HG02588 (cell line): ENCODE measurements at regions not wholly inside any gene's neighbourhood (a gene's known extent, or its start where the extent isn't known, plus 50 kb on each side); places are given as distances from the start of the nearest gene placed in this dataset.
A peak's percentile ranks its signal among the peaks of the same experiment; 100 is the strongest.

Source experiments
- ATAC-seq: cut with Tn5 transposase; IDR thresholded peaks from one replicate; pipeline ENCODE4 v1.9.1; 2021; ENCODE audit warnings: mild to moderate bottlenecking, moderate library complexity; ENCODE audit not compliant: unreplicated experiment

- ATAC-seq, result no peak
Observed at GRCh38 chr12:45665941-45666340, 63.6 kb upstream of the ARID2 start.

GRCh38 chr12:45666396-45666795, 63.1 kb upstream of the ARID2 start:
- ATAC-seq, result no peak

- no peak for ATAC-seq
Observed at GRCh38 chr12:45666816-45667215, 62.7 kb upstream of the ARID2 start.

GRCh38 chr12:45667761-45668160, 61.7 kb upstream of the ARID2 start:
- ATAC-seq, result no peak

GRCh38 chr12:45668641-45669040, 60.9 kb upstream of the ARID2 start:
- ATAC-seq, result peak; percentile 24

GRCh38 chr12:45669093-45669492, 60.4 kb upstream of the ARID2 start:
- ATAC-seq, result peak; percentile 82

- ATAC-seq, result no peak
Observed at GRCh38 chr12:45669792-45670191, 59.7 kb upstream of the ARID2 start.

GRCh38 chr12:45670346-45671065, 59.0 kb upstream of the ARID2 start:
- ATAC-seq, result peak; percentile 42

- no peak for ATAC-seq
Observed at GRCh38 chr12:45671254-45671653, 58.3 kb upstream of the ARID2 start.

GRCh38 chr12:45674181-45674977, 55.1 kb upstream of the ARID2 start:
- ATAC-seq, result no peak

GRCh38 chr12:45675534-45675933, 54.0 kb upstream of the ARID2 start:
- ATAC-seq, result no peak
